WTC11 (cell line): ENCODE measurements at regions not wholly inside any gene's neighbourhood (a gene's known extent, or its start where the extent isn't known, plus 50 kb on each side); places are given as distances from the start of the nearest gene placed in this dataset.

ENCODE experiments used
- CREB1 ChIP-seq: sonication (generic); formaldehyde crosslinking; IDR thresholded peaks from 2 replicates; pipeline ENCODE4 v1.8.0; 2023; ENCODE audit warnings: mild to moderate bottlenecking, missing genetic modification reagents
- FOXP1 ChIP-seq: sonication (generic); formaldehyde crosslinking; IDR thresholded peaks from 2 replicates; pipeline ENCODE4 v1.8.0; 2022; ENCODE audit warnings: missing genetic modification reagents, mild to moderate bottlenecking, moderate library complexity, borderline replicate concordance
- GABPB1 ChIP-seq: sonication (generic); formaldehyde crosslinking; IDR thresholded peaks from 2 replicates; pipeline ENCODE4 v1.8.1; 2023; ENCODE audit warnings: mild to moderate bottlenecking, missing genetic modification reagents
- GTF2I ChIP-seq: fragments of 250-450 bp; sonication (Bioruptor Pico); conservative IDR thresholded peaks from 2 replicates; pipeline ENCODE4 v1.4.0; 2021; ENCODE audit warnings: mild to moderate bottlenecking
- SMAD3 ChIP-seq: sonication (generic); formaldehyde crosslinking; IDR thresholded peaks from 2 replicates; pipeline ENCODE4 v1.8.0; 2022; ENCODE audit warnings: missing genetic modification reagents, mild to moderate bottlenecking, borderline replicate concordance
- TCF7 ChIP-seq: sonication (generic); formaldehyde crosslinking; IDR thresholded peaks from 2 replicates; pipeline ENCODE4 v1.8.0; 2022; ENCODE audit warnings: mild to moderate bottlenecking, low read depth, missing genetic modification reagents, moderate library complexity
- TF ChIP-seq, protein P1 (sequence below): sonication (generic); formaldehyde crosslinking; IDR thresholded peaks from 2 replicates; pipeline ENCODE4 v1.8.1; 2022; ENCODE audit warnings: missing genetic modification reagents, borderline replicate concordance
- TF ChIP-seq, protein P2 (sequence below): fragments of 200-600 bp; IDR thresholded peaks from 2 replicates; pipeline ENCODE4 v1.8.0; 2022; ENCODE audit warnings: antibody characterized with exemption

DNA sequence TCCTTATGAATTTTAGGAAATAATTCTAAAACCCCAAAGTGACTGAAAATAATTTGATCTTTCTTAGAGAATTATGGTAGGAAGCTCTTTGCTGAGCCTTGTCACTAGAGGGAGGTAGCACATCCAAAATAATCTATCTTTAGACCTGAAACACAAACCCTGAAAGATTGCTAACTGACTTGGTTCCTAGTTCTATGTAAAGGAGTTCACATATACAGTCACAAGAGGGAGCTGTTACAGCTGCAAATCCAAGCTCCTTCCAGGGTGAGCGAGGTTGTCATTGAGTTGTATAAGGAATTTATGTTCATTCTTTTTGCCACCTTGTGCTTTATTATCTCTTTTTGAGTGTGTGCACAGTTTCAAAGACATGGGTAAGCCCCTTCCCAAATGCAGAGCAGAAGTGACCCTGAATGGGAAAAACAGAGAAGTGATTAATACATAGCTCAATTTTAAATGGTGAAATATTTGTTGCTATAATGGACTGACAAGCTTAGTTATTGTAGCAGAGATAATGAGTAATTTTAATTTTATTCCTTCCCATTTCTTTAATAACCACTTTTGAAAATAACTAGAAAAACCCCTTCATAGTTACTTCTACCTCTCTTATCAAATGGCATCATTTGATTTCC is 387.9 kb downstream of the DAD1 start:
- TF ChIP-seq TCF7 (CRISPR knock-in tag) = no peak
- TF ChIP-seq, protein P1, sequence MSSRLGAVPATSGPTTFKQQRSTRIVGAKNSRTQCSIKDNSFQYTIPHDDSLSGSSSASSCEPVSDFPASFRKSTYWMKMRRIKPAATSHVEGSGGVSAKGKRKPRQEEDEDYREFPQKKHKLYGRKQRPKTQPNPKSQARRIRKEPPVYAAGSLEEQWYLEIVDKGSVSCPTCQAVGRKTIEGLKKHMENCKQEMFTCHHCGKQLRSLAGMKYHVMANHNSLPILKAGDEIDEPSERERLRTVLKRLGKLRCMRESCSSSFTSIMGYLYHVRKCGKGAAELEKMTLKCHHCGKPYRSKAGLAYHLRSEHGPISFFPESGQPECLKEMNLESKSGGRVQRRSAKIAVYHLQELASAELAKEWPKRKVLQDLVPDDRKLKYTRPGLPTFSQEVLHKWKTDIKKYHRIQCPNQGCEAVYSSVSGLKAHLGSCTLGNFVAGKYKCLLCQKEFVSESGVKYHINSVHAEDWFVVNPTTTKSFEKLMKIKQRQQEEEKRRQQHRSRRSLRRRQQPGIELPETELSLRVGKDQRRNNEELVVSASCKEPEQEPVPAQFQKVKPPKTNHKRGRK = no peak
- no peak for TF ChIP-seq GABPB1 (CRISPR knock-in tag)
- no peak for TF ChIP-seq GTF2I (CRISPR knock-in tag)
- TF ChIP-seq, protein P2, sequence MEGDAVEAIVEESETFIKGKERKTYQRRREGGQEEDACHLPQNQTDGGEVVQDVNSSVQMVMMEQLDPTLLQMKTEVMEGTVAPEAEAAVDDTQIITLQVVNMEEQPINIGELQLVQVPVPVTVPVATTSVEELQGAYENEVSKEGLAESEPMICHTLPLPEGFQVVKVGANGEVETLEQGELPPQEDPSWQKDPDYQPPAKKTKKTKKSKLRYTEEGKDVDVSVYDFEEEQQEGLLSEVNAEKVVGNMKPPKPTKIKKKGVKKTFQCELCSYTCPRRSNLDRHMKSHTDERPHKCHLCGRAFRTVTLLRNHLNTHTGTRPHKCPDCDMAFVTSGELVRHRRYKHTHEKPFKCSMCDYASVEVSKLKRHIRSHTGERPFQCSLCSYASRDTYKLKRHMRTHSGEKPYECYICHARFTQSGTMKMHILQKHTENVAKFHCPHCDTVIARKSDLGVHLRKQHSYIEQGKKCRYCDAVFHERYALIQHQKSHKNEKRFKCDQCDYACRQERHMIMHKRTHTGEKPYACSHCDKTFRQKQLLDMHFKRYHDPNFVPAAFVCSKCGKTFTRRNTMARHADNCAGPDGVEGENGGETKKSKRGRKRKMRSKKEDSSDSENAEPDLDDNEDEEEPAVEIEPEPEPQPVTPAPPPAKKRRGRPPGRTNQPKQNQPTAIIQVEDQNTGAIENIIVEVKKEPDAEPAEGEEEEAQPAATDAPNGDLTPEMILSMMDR = peak; percentile 60
- TF ChIP-seq FOXP1 = no peak
- no peak for TF ChIP-seq CREB1 (CRISPR knock-in tag)
- no peak for TF ChIP-seq SMAD3 (CRISPR knock-in tag)
